B cell (primary cell): ENCODE measurements at regions not wholly inside any gene's neighbourhood (a gene's known extent, or its start where the extent isn't known, plus 50 kb on each side); places are given as distances from the start of the nearest gene placed in this dataset.

ENCODE experiments used
- EZH2 ChIP-seq: IDR thresholded peaks from 2 replicates; pipeline ENCODE4 v1.6.1; 2012; ENCODE audit warnings: borderline replicate concordance, low read depth, mild to moderate bottlenecking, moderate library complexity, low read length; ENCODE audit not compliant: insufficient read depth, poor library complexity, severe bottlenecking
- TF ChIP-seq, protein P1 (sequence below): fragments of 200-600 bp; IDR thresholded peaks from one replicate; pipeline ENCODE4 v1.8.0; 2022; ENCODE audit warnings: antibody characterized with exemption, mild to moderate bottlenecking

DNA sequence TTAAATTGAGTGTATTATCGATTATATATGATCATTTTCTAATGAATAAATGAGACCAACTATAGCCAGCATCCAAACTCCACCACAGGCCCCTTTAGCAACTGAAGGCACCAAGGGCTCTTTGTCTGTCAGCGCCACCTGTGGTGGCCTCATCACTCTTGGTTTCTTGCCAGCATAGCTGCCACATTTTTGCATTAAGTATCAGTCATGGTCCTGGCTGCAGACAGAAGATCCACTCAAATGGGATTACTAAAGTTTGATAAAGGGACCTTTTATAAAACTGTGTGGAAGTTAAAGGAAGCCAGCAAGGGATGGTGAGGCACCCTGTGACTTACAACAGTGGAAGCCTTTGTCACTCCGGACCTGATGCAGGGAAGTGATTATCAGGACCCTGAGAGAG, 162.9 kb downstream of the C6orf118 start:
- TF ChIP-seq, protein P1, sequence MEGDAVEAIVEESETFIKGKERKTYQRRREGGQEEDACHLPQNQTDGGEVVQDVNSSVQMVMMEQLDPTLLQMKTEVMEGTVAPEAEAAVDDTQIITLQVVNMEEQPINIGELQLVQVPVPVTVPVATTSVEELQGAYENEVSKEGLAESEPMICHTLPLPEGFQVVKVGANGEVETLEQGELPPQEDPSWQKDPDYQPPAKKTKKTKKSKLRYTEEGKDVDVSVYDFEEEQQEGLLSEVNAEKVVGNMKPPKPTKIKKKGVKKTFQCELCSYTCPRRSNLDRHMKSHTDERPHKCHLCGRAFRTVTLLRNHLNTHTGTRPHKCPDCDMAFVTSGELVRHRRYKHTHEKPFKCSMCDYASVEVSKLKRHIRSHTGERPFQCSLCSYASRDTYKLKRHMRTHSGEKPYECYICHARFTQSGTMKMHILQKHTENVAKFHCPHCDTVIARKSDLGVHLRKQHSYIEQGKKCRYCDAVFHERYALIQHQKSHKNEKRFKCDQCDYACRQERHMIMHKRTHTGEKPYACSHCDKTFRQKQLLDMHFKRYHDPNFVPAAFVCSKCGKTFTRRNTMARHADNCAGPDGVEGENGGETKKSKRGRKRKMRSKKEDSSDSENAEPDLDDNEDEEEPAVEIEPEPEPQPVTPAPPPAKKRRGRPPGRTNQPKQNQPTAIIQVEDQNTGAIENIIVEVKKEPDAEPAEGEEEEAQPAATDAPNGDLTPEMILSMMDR = no peak
- TF ChIP-seq EZH2 = no peak
